ENCODE measurements at regions not wholly inside any gene's neighbourhood (a gene's known extent, or its start where the extent isn't known, plus 50 kb on each side); places are given as distances from the start of the nearest gene placed in this dataset.
A peak's percentile ranks its signal among the peaks of the same experiment; 100 is the strongest.

DNA sequence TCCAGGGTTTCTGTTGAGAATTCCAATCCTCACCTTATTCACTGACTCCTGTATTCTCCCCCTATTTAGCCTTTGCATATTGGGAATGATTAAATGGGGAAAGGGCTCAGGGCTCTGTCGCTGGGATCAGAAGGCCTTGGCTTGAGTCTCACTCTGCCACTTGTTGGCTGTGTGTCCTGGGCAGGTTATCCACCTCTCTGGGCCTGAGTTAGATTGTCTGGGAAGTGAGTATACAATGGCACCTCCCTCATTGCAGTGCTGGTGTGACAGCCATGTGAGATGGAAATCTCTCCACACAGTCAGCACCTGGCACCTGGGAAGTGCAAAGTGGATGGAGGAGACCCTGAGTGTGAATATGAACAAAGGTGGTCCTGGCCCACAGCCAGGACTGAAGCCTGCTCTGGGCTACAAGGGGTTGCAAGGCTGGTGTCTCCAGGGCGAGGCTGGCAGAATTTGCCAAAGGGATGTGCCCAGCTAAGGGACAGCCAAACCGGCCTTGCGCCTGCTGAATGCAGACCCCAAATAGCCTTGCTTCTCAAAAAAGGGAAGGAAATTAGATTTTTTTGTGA lies 200.0 kb upstream of the PMEPA1 start:
- no peak for DNase-seq

- DNase-seq, result no peak
Observed at GRCh38 chr20:57908704-57909630, 199.2 kb upstream of the PMEPA1 start.

DNA sequence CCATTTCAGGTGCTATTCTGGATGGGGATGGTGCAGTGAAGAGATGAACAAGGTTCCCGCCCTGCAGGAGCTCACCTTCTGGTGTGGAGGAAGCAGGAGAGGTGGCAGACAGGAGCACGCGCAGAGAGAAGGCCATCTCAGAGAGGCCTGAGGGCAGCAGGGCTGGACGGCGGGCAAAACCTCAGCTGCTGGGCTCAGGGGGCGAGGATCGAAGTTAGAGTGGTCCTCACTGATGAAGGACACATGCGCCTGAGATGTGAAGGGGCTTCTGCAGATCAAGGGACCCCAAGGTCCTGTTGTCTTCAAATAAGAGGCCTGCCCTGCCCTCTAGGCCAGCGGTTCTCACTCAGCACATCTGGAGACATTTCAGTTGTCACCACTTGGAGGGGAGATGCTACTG lies 198.4 kb upstream of the PMEPA1 start:
- no peak for DNase-seq

DNA sequence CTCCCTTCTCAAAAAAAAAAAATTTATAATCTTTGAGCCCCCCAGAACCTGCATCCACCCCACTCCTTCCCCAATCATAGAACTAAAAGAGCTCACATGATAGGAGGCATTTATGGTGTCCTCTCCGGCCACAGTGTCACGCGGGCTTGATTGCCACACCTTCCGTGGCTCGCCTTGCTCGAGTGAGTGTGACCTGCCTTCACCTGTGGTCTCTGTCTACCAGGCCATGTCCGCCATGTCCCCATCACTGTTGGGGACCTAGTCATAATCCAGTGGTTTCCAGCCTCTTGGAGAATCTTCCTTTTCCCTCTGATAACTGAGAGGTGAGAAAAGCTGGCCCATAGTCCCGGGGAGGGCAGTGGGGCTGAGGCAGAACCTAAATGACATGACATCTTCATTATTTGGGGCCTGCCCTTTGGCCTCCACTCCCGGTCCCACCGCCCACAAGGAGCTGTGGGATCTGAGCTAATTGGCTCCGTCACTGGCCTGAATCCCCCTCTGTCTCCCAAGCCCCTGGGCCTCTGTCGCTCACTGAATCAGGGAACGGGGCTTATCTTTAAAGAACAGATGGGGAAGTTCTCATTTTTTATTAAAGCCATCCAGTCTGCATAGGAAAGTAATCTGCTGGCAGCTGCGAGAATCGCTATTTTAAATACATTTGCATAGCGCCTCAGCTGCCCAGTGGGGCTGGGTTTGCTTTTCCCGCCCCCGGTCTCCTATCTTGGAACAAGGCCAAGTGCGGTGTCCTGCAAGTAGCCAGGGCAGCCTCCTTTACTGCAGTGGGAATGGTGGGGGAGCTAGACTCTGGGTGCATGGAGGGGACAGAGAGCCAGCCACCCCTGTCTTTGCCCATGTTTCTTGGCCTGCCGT lies 197.6 kb upstream of the PMEPA1 start:
- DNase-seq, result no peak

- no peak for DNase-seq
Observed at GRCh38 chr20:57905448-57905847, 195.6 kb upstream of the PMEPA1 start.

DNA sequence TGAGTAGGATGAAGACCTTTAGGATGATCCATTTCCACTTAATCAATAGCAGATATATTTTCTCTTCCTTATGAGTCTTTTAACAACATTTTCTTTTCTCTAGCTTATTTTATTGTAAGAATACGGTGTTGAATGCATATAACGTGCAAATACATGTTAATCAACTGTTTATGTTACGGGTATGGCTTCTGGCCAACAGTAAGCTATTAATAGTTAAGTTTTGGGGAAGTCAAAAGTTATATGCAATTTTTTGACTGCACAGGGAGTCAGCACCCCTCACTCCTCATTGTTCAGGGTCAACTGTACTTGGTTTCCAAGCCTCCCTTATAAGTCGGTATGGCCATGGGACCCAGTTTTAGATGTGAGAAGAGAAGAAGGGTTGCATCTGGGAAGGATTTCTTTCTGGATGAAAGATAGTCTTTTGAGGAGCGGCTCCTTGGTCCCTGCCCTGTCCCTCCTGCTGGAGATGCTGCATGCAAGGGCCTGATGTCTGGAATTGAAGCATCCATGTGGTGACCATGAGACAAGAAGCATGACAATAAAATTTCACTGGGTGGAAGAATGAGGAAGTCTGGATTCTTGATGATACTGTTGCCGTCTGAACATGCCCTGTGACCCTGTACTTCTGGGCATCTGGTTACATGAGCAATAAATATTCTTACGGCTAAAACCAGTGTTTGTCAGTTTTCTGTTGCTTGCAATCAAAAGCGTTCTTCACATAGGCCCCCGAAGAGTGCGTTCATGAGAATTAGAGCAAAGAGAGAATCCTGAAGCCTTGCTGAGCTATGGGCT lies 194.7 kb upstream of the PMEPA1 start:
- peak in 1 of 2 donors; percentile 27 for DNase-seq

DNA sequence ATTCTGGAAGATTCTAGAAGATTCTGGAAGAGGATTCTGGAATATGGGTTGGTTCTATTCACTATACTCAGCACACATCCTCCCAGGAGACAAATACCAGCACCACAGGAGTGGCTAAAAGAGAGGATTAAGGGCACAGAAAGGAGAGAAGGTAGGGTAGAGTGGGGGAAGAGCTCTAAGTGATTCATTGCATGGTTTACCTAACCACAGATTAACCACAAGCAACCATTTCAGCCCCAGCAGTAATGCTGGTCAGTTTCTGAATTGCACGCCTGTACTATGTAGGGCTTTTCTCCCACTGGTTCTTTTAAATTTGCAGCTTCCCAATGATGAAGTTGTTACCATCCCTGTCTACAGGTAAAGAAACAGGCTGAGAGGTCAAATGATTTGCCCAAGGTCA lies 192.7 kb upstream of the PMEPA1 start:
- DNase-seq, result no peak

DNA sequence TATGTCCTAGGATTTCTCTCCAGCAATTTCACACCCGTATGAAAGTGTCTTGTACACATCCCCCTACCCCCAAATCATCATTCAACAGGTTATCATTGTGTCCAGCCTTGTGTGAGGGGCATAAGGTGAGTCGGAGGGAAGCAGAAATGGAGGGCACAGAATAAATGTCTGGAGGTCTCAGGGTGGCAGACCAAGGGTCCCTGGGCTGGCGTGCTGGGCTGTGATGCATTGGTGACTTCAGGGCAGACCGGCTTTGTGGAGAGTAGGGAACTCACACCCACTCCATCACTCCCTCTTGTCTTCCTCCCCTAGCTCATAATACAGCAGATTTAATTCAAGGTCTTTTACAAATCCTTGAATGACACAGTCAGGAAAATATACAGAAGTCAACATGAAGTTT lies 191.7 kb upstream of the PMEPA1 start:
- DNase-seq, result no peak

GRCh38 chr20:57900226-57900905 lies 190.6 kb upstream of the PMEPA1 start:
- DNase-seq, result no peak

DNA sequence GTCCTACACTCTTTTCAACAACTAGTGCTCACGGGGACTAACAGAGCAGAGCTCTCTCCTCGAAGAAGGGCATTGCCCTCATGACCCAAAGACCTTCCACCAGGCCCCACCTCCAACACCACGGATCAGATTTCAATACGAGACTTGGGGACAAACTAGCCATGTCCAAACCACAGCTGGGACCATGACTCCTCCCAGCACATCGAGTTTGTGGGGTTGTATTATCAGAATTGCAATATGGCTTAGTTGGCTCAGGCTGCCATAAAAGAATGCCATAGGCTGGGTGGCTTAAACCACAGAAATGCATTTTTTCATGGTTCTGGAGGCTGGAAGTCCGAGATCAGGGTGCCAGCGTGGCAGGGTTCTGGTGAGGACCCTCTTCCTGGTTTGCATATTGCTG lies 189.7 kb upstream of the PMEPA1 start:
- DNase-seq, result no peak

- no peak for DNase-seq
Observed at GRCh38 chr20:57898332-57898731, 188.5 kb upstream of the PMEPA1 start.

GRCh38 chr20:57897891-57898290 lies 188.1 kb upstream of the PMEPA1 start:
- DNase-seq, result no peak

DNA sequence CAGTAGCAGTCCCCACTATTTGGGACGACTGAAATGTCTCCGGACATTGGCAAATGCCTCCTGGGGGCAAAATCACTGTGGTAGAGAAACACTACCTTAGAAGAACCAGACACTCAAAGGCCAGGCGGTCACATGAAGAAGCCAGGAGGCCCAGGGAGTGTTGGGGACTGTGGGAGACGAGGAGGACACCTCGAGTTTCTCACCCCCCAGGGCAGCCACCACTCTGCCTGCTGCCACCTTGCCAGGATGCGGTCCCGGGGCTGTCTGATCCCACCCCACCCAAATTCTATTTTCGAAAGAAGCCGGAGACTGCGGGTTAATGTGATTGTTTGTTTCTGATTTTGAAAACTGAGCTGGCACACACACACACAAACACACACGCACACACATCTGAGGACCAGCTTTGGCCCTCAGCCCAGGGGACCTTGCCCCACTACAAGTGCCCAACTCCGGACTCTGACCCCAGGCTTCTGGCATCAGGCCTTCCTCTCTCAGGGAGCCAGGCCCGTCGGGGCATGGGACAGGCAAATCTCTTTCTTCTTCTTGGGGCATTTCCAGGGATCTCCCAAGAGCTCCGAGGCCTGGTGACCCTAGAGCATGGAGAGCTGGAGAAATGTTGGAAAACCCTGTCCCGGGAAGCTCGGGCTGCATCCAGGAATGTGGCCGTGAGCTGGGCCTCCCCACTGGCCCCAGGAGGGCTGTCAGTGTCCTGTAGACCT lies 187.5 kb upstream of the PMEPA1 start:
- no peak for DNase-seq

DNA sequence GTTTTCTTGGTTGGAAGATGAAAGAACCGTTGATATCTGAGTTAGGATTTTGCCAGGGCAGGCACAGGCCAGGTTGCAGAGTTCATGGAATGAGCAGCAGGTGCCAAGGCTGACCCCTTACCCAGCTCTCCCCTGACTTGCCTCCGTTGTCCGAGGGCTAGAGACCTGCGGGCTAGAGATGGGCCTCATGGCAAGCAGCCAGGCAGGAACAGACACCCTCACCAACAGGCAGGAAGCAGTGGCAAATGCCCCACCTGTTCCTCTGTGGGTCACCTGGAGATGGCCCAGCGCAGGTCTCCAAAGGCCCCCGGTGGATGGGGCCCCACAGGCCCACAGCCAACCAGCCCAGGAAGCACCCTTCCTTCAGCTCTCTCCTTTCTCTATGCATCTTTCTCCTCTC lies 186.7 kb upstream of the PMEPA1 start:
- DNase-seq, result no peak

DNA sequence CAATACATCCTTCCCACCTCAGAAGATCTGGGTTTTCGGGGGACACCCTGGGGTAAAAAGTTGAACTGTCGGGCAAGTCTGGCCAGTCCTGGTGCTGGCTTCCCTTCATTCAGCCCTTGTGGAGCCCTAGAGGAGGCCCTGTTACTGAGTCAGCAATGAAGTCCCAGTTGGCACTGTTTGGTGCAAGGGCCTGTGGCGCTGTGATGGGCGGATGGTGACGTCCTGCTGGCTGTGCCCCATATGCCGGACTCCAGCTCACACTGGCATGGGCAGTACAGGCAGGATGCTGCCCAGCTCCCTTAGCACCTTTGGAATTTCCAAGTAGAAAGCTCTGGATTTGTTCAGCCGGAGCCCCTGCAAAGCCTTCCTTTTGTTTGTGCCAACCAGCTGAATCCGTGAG lies 186.2 kb upstream of the PMEPA1 start:
- no peak for DNase-seq

GRCh38 chr20:57895161-57895855 lies 185.5 kb upstream of the PMEPA1 start:
- DNase-seq, result no peak

GRCh38 chr20:57894522-57894921 lies 184.7 kb upstream of the PMEPA1 start:
- no peak for DNase-seq

GRCh38 chr20:57894096-57894495 lies 184.3 kb upstream of the PMEPA1 start:
- DNase-seq, result no peak

GRCh38 chr20:57893366-57893999 lies 183.7 kb upstream of the PMEPA1 start:
- DNase-seq, result no peak

DNA sequence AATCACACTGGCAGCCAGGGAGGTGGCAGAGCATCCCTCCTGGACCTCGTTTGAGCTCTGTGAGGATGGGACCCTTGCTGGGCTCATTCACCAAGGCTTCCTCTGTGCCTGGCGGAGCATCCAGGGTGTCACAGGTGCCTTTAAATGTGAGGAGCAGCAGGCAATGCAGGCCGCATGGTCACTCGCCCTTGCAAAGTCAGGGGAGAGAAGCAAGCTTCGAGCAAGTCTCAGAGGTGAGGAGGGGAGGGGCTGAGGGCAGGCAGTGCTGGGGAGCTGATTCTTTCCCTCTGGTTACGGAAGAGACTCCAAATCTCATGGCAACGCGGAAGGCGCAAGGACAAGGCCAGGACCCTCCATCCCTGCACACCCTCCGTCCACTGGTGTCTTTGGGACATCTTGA lies 182.7 kb upstream of the PMEPA1 start:
- DNase-seq, result no peak
